ENCODE measurements at regions not wholly inside any gene's neighbourhood (a gene's known extent, or its start where the extent isn't known, plus 50 kb on each side); places are given as distances from the start of the nearest gene placed in this dataset.

GRCh38 chr10:128517167-128517566 lies 390.9 kb upstream of the MKI67 start:
- Histone ChIP-seq H3K4me3 (ENCODE audit: severe bottlenecking) (no peak overlapping the region), H3K4me1 (ENCODE audit: insufficient read depth, poor library complexity, severe bottlenecking) (no peaks in the 10 kb centered on the region), H3K27me3 (ENCODE audit: insufficient read depth, poor library complexity, severe bottlenecking) (no peaks in the 10 kb centered on the region), H3K36me3 (ENCODE audit: low read depth) (no peaks in the 10 kb centered on the region), H3K9me3 (ENCODE audit: severe bottlenecking) (no peaks in the 10 kb centered on the region), H3K27ac (ENCODE audit: poor library complexity, severe bottlenecking) (no peak overlapping the region)
- no peak for TF ChIP-seq CTCF (IDR thresholded peaks at IDR 0.05; ENCODE audit: poor library complexity, severe bottlenecking)
- ATAC-seq (ENCODE audit: low read depth) (no peak), DNase-seq (ENCODE audit: low spot score) (no peak)

- Histone ChIP-seq H3K36me3 (ENCODE audit: low read depth) (no peaks in the 10 kb centered on the region), H3K27me3 (ENCODE audit: insufficient read depth, poor library complexity, severe bottlenecking) (no peaks in the 10 kb centered on the region), H3K9me3 (ENCODE audit: severe bottlenecking) (no peaks in the 10 kb centered on the region), H3K4me1 (ENCODE audit: insufficient read depth, poor library complexity, severe bottlenecking) (no peaks in the 10 kb centered on the region), H3K4me3 (ENCODE audit: severe bottlenecking) (no peak overlapping the region), H3K27ac (ENCODE audit: poor library complexity, severe bottlenecking) (no peak overlapping the region)
- no peak for ATAC-seq (ENCODE audit: low read depth)
- no peak for DNase-seq (ENCODE audit: low spot score)
- TF ChIP-seq CTCF (IDR thresholded peaks at IDR 0.05; ENCODE audit: poor library complexity, severe bottlenecking) = no peak
Observed at GRCh38 chr10:128518000-128518399, 391.8 kb upstream of the MKI67 start.

- no peak for DNase-seq (ENCODE audit: low spot score)
- H3K9me3 ChIP-seq (ENCODE audit: severe bottlenecking) = no peaks in the 10 kb centered on the region
- H3K27ac ChIP-seq (ENCODE audit: poor library complexity, severe bottlenecking) = no peak overlapping the region
- H3K36me3 ChIP-seq (ENCODE audit: low read depth) = no peaks in the 10 kb centered on the region
- ATAC-seq (ENCODE audit: low read depth) = no peak
- no peak for TF ChIP-seq CTCF (IDR thresholded peaks at IDR 0.05; ENCODE audit: poor library complexity, severe bottlenecking)
- H3K27me3 ChIP-seq (ENCODE audit: insufficient read depth, poor library complexity, severe bottlenecking) = no peaks in the 10 kb centered on the region
- H3K4me1 ChIP-seq (ENCODE audit: insufficient read depth, poor library complexity, severe bottlenecking) = no peaks in the 10 kb centered on the region
- H3K4me3 ChIP-seq (ENCODE audit: severe bottlenecking) = no peak overlapping the region
Observed at GRCh38 chr10:128519581-128519980, 393.4 kb upstream of the MKI67 start.

GRCh38 chr10:128520211-128520815 lies 394.1 kb upstream of the MKI67 start:
- Histone ChIP-seq H3K36me3 (ENCODE audit: low read depth) (no peaks in the 10 kb centered on the region), H3K4me1 (ENCODE audit: insufficient read depth, poor library complexity, severe bottlenecking) (no peaks in the 10 kb centered on the region), H3K27me3 (ENCODE audit: insufficient read depth, poor library complexity, severe bottlenecking) (no peaks in the 10 kb centered on the region), H3K9me3 (ENCODE audit: severe bottlenecking) (no peaks in the 10 kb centered on the region), H3K27ac (ENCODE audit: poor library complexity, severe bottlenecking) (no peak overlapping the region), H3K4me3 (ENCODE audit: severe bottlenecking) (no peak overlapping the region)
- ATAC-seq (ENCODE audit: low read depth) (no peak), DNase-seq (ENCODE audit: low spot score) (no peak)
- no peak for TF ChIP-seq CTCF (IDR thresholded peaks at IDR 0.05; ENCODE audit: poor library complexity, severe bottlenecking)

- Histone ChIP-seq H3K4me3 (ENCODE audit: severe bottlenecking) (no peak overlapping the region), H3K27ac (ENCODE audit: poor library complexity, severe bottlenecking) (no peak overlapping the region), H3K4me1 (ENCODE audit: insufficient read depth, poor library complexity, severe bottlenecking) (no peaks in the 10 kb centered on the region), H3K36me3 (ENCODE audit: low read depth) (no peaks in the 10 kb centered on the region), H3K27me3 (ENCODE audit: insufficient read depth, poor library complexity, severe bottlenecking) (no peaks in the 10 kb centered on the region), H3K9me3 (ENCODE audit: severe bottlenecking) (no peaks in the 10 kb centered on the region)
- no peak for TF ChIP-seq CTCF (IDR thresholded peaks at IDR 0.05; ENCODE audit: poor library complexity, severe bottlenecking)
- DNase-seq (ENCODE audit: low spot score) (no peak), ATAC-seq (ENCODE audit: low read depth) (no peak)
Observed at GRCh38 chr10:128522551-128523308, 396.5 kb upstream of the MKI67 start.

Measured in RWPE2 (cell line).